ENCODE measurements at regions not wholly inside any gene's neighbourhood (a gene's known extent, or its start where the extent isn't known, plus 50 kb on each side); places are given as distances from the start of the nearest gene placed in this dataset.

- DNase-seq (ENCODE audit: low read depth): peak; percentile 50
- TF ChIP-seq CTCF (IDR thresholded peaks at IDR 0.05; ENCODE audit: insufficient read depth, low read depth, low read length): no peak
- H3K4me3 ChIP-seq (ENCODE audit: low read depth, low read length): no peak overlapping the region
Measured at GRCh38 chr12:126506426-126507182, 1441.4 kb downstream of the AACS start.

DNA sequence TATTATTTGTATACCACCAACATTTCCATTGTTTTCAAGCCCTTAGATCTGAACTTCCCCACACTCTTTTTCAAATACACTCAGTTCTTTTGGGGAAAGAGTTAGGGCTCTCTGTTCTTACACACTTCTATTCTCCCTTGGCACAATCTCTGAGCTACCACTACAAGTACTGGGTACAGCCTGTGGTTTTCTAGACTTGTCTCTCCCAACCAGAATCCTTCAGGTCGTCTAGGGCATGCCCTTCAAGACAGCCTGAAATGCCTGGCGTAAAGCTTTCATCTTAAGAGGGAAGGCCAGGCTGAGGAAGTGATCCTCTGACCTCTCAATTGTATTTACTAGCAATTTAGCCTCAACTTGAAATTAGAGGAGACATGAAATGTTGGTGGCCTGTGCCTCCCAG, 1442.0 kb downstream of the AACS start:
- DNase-seq (ENCODE audit: low read depth): no peak
- H3K4me3 ChIP-seq (ENCODE audit: low read depth, low read length): no peak overlapping the region
- TF ChIP-seq CTCF (IDR thresholded peaks at IDR 0.05; ENCODE audit: insufficient read depth, low read depth, low read length): no peak

GRCh38 chr12:126509572-126509971, 1444.3 kb downstream of the AACS start:
- TF ChIP-seq CTCF (IDR thresholded peaks at IDR 0.05; ENCODE audit: insufficient read depth, low read depth, low read length): no peak
- no peak overlapping the region for H3K4me3 ChIP-seq (ENCODE audit: low read depth, low read length)
- no peak for DNase-seq (ENCODE audit: low read depth)

GRCh38 chr12:126510630-126511029, 1445.4 kb downstream of the AACS start:
- TF ChIP-seq CTCF (IDR thresholded peaks at IDR 0.05; ENCODE audit: insufficient read depth, low read depth, low read length): no peak

GRCh38 chr12:126512916-126513913, 1448.0 kb downstream of the AACS start:
- DNase-seq (ENCODE audit: low read depth): no peak
- TF ChIP-seq CTCF (IDR thresholded peaks at IDR 0.05; ENCODE audit: insufficient read depth, low read depth, low read length): no peak
- H3K4me3 ChIP-seq (ENCODE audit: low read depth, low read length): no peak overlapping the region

More at GRCh38 chr12:126510630-126511029, 1445.4 kb downstream of the AACS start:
- DNase-seq (ENCODE audit: low read depth): no peak
- H3K4me3 ChIP-seq (ENCODE audit: low read depth, low read length): no peak overlapping the region

GRCh38 chr12:126518596-126519200, 1453.5 kb downstream of the AACS start:
- DNase-seq (ENCODE audit: low read depth): peak; percentile 5
- no peak overlapping the region for H3K4me3 ChIP-seq (ENCODE audit: low read depth, low read length)
- TF ChIP-seq CTCF (IDR thresholded peaks at IDR 0.05; ENCODE audit: insufficient read depth, low read depth, low read length): no peak
